ENCODE measurements at regions not wholly inside any gene's neighbourhood (a gene's known extent, or its start where the extent isn't known, plus 50 kb on each side); places are given as distances from the start of the nearest gene placed in this dataset.

- DNase-seq (ENCODE audit: low spot score in 2 of 2): no peak
- Mint-ChIP-seq H3K27me3 (peaks cover 4% of the 10 kb centered on the region), H3K36me3 (no peaks in the 10 kb centered on the region), H3K4me3 (no peak overlapping the region), H3K9me3 (no peaks in the 10 kb centered on the region), H3K4me1 (no peaks in the 10 kb centered on the region), H3K27ac (no peak overlapping the region)
- ATAC-seq (ENCODE audit: low read depth): no peak
These were observed 109.1 kb downstream of the KCTD12 start for GRCh38 chr13:76777096-76777495.

- no peaks in the 10 kb centered on the region for H3K4me1 Mint-ChIP-seq
These were observed 111.0 kb downstream of the KCTD12 start for GRCh38 chr13:76775088-76775740.

GRCh38 chr13:76773448-76774094, 112.6 kb downstream of the KCTD12 start:
- DNase-seq (ENCODE audit: low spot score in 2 of 2): no peak
- no peaks in the 10 kb centered on the region for H3K36me3 Mint-ChIP-seq
- no peaks in the 10 kb centered on the region for H3K9me3 Mint-ChIP-seq
- no peak for ATAC-seq (ENCODE audit: low read depth)
- no peaks in the 10 kb centered on the region for H3K27me3 Mint-ChIP-seq
- H3K27ac Mint-ChIP-seq: no peak overlapping the region
- no peaks in the 10 kb centered on the region for H3K4me1 Mint-ChIP-seq
- no peak overlapping the region for H3K4me3 Mint-ChIP-seq

More at GRCh38 chr13:76775088-76775740, 111.0 kb downstream of the KCTD12 start:
- Mint-ChIP-seq H3K9me3 (no peaks in the 10 kb centered on the region), H3K4me3 (no peak overlapping the region), H3K27me3 (peaks cover 2% of the 10 kb centered on the region), H3K27ac (no peak overlapping the region), H3K36me3 (no peaks in the 10 kb centered on the region)
- no peak for ATAC-seq (ENCODE audit: low read depth)
- DNase-seq (ENCODE audit: low spot score in 2 of 2): no peak

- Mint-ChIP-seq H3K27ac (no peak overlapping the region), H3K4me3 (no peak overlapping the region), H3K4me1 (no peaks in the 10 kb centered on the region), H3K9me3 (no peaks in the 10 kb centered on the region), H3K36me3 (no peaks in the 10 kb centered on the region), H3K27me3 (peaks cover 3% of the 10 kb centered on the region)
- ATAC-seq (ENCODE audit: low read depth): no peak
- no peak for DNase-seq (ENCODE audit: low spot score in 2 of 2)
These were observed 114.0 kb downstream of the KCTD12 start for GRCh38 chr13:76772241-76772640.

- Mint-ChIP-seq H3K36me3 (no peaks in the 10 kb centered on the region), H3K9me3 (no peaks in the 10 kb centered on the region), H3K4me3 (no peak overlapping the region), H3K27ac (no peak overlapping the region), H3K4me1 (no peaks in the 10 kb centered on the region), H3K27me3 (peaks cover 3% of the 10 kb centered on the region)
- DNase-seq (ENCODE audit: low spot score in 2 of 2) (no peak), ATAC-seq (ENCODE audit: low read depth) (no peak)
These were observed 116.9 kb downstream of the KCTD12 start for GRCh38 chr13:76769271-76769791.

- H3K4me3 Mint-ChIP-seq: no peak overlapping the region
- no peaks in the 10 kb centered on the region for H3K36me3 Mint-ChIP-seq
- DNase-seq (ENCODE audit: low spot score in 2 of 2) (no peak), ATAC-seq (ENCODE audit: low read depth) (no peak)
- H3K4me1 Mint-ChIP-seq: no peaks in the 10 kb centered on the region
- H3K27me3 Mint-ChIP-seq: peaks cover 3% of the 10 kb centered on the region
- no peak overlapping the region for H3K27ac Mint-ChIP-seq
- no peaks in the 10 kb centered on the region for H3K9me3 Mint-ChIP-seq
These were observed 117.8 kb downstream of the KCTD12 start for GRCh38 chr13:76768384-76768783.

GRCh38 chr13:76764916-76765315, 121.3 kb downstream of the KCTD12 start:
- H3K36me3 Mint-ChIP-seq: no peaks in the 10 kb centered on the region
- H3K4me1 Mint-ChIP-seq: no peaks in the 10 kb centered on the region
- ATAC-seq (ENCODE audit: low read depth): no peak
- no peak for DNase-seq (ENCODE audit: low spot score in 2 of 2)
- H3K27ac Mint-ChIP-seq: no peak overlapping the region
- H3K27me3 Mint-ChIP-seq: peaks cover 3% of the 10 kb centered on the region
- no peaks in the 10 kb centered on the region for H3K9me3 Mint-ChIP-seq
- H3K4me3 Mint-ChIP-seq: no peak overlapping the region

- DNase-seq (ENCODE audit: low spot score in 2 of 2) (no peak), ATAC-seq (ENCODE audit: low read depth) (no peak)
- Mint-ChIP-seq H3K27me3 (peaks cover 3% of the 10 kb centered on the region), H3K4me3 (no peak overlapping the region), H3K27ac (no peak overlapping the region), H3K4me1 (no peaks in the 10 kb centered on the region), H3K36me3 (no peaks in the 10 kb centered on the region), H3K9me3 (no peaks in the 10 kb centered on the region)
These were observed 121.8 kb downstream of the KCTD12 start for GRCh38 chr13:76764429-76764828.

- Mint-ChIP-seq H3K27me3 (no peaks in the 10 kb centered on the region), H3K4me1 (no peaks in the 10 kb centered on the region), H3K27ac (no peak overlapping the region), H3K36me3 (no peaks in the 10 kb centered on the region), H3K9me3 (no peaks in the 10 kb centered on the region), H3K4me3 (no peak overlapping the region)
- ATAC-seq (ENCODE audit: low read depth) (no peak), DNase-seq (ENCODE audit: low spot score in 2 of 2) (no peak)
These were observed 123.5 kb downstream of the KCTD12 start for GRCh38 chr13:76762721-76763120.

GRCh38 chr13:76759877-76760276, 126.3 kb downstream of the KCTD12 start:
- H3K4me1 Mint-ChIP-seq: no peaks in the 10 kb centered on the region
- H3K27me3 Mint-ChIP-seq: no peaks in the 10 kb centered on the region
- H3K27ac Mint-ChIP-seq: no peak overlapping the region
- no peaks in the 10 kb centered on the region for H3K9me3 Mint-ChIP-seq
- no peak for DNase-seq (ENCODE audit: low spot score in 2 of 2)
- H3K36me3 Mint-ChIP-seq: no peaks in the 10 kb centered on the region
- no peak for ATAC-seq (ENCODE audit: low read depth)
- no peak overlapping the region for H3K4me3 Mint-ChIP-seq

GRCh38 chr13:76758738-76759137, 127.5 kb downstream of the KCTD12 start:
- no peak overlapping the region for H3K4me3 Mint-ChIP-seq
- ATAC-seq (ENCODE audit: low read depth) (no peak), DNase-seq (ENCODE audit: low spot score in 2 of 2) (no peak)
- H3K4me1 Mint-ChIP-seq: no peaks in the 10 kb centered on the region
- H3K36me3 Mint-ChIP-seq: no peaks in the 10 kb centered on the region
- H3K9me3 Mint-ChIP-seq: no peaks in the 10 kb centered on the region
- H3K27ac Mint-ChIP-seq: no peak overlapping the region
- H3K27me3 Mint-ChIP-seq: no peaks in the 10 kb centered on the region

- no peaks in the 10 kb centered on the region for H3K4me1 Mint-ChIP-seq
- no peaks in the 10 kb centered on the region for H3K36me3 Mint-ChIP-seq
- no peaks in the 10 kb centered on the region for H3K27me3 Mint-ChIP-seq
- ATAC-seq (ENCODE audit: low read depth) (no peak), DNase-seq (ENCODE audit: low spot score in 2 of 2) (no peak)
- no peak overlapping the region for H3K27ac Mint-ChIP-seq
- no peaks in the 10 kb centered on the region for H3K9me3 Mint-ChIP-seq
- no peak overlapping the region for H3K4me3 Mint-ChIP-seq
These were observed 127.9 kb downstream of the KCTD12 start for GRCh38 chr13:76758257-76758656.

- DNase-seq (ENCODE audit: low spot score in 2 of 2): no peak
- H3K9me3 Mint-ChIP-seq: no peaks in the 10 kb centered on the region
- no peaks in the 10 kb centered on the region for H3K36me3 Mint-ChIP-seq
These were observed 129.8 kb downstream of the KCTD12 start for GRCh38 chr13:76756451-76756850.

GRCh38 chr13:76754414-76754813, 131.8 kb downstream of the KCTD12 start:
- no peak overlapping the region for H3K27ac Mint-ChIP-seq
- H3K27me3 Mint-ChIP-seq: no peaks in the 10 kb centered on the region
- DNase-seq (ENCODE audit: low spot score in 2 of 2) (no peak), ATAC-seq (ENCODE audit: low read depth) (no peak)
- no peaks in the 10 kb centered on the region for H3K36me3 Mint-ChIP-seq
- no peaks in the 10 kb centered on the region for H3K9me3 Mint-ChIP-seq
- no peaks in the 10 kb centered on the region for H3K4me1 Mint-ChIP-seq
- H3K4me3 Mint-ChIP-seq: no peak overlapping the region

More at GRCh38 chr13:76756451-76756850, 129.8 kb downstream of the KCTD12 start:
- no peak overlapping the region for H3K4me3 Mint-ChIP-seq
- H3K27me3 Mint-ChIP-seq: no peaks in the 10 kb centered on the region
- no peak for ATAC-seq (ENCODE audit: low read depth)
- no peaks in the 10 kb centered on the region for H3K4me1 Mint-ChIP-seq
- H3K27ac Mint-ChIP-seq: no peak overlapping the region

GRCh38 chr13:76751278-76751677, 134.9 kb downstream of the KCTD12 start:
- Mint-ChIP-seq H3K4me1 (no peaks in the 10 kb centered on the region), H3K36me3 (no peaks in the 10 kb centered on the region), H3K9me3 (no peaks in the 10 kb centered on the region), H3K4me3 (no peak overlapping the region), H3K27ac (no peak overlapping the region), H3K27me3 (no peaks in the 10 kb centered on the region)
- ATAC-seq (ENCODE audit: low read depth) (no peak), DNase-seq (ENCODE audit: low spot score in 2 of 2) (no peak)

Data from memory B cell (primary cell).